T-helper 1 cell treated with Interleukin-12 subunit alpha and Interleukin-12 subunit beta and Interleukin-4 antibody, amounts not matched to agents 30 ng/mL and 1 ng/mL, for 36 hours (primary cell): ENCODE measurements at regions not wholly inside any gene's neighbourhood (a gene's known extent, or its start where the extent isn't known, plus 50 kb on each side); places are given as distances from the start of the nearest gene placed in this dataset.
"Not testable (repeated sequence)": the region's sequence is repeated elsewhere in the genome, so short reads cannot be mapped to it uniquely, and the experiment has no call there.

ENCODE experiments used
- intact Hi-C: fragments of 100-400 bp; cut with micrococcal nuclease; formaldehyde crosslinking; loops from one replicate; pipeline ENCODE4 v1.15.1; 2024

GRCh38 chrY:10958122-10958521 is 1430.4 kb downstream of the TSPY10 start:
- intact Hi-C loops: not testable (repeated sequence)

GRCh38 chrY:10973422-10973821 is 1445.7 kb downstream of the TSPY10 start:
- intact Hi-C loops: no loop called here

- intact Hi-C loops: loop anchor here (10.0 kb wide), 1 partner anchor 308 kb away; no protein-coding TSS in a partner anchor
Observed at GRCh38 chrY:10986655-10987054, 1459.0 kb downstream of the TSPY10 start.

- intact Hi-C loops: loop anchor here (10.0 kb wide), 1 partner anchor 307 kb away; no protein-coding TSS in a partner anchor
Observed at GRCh38 chrY:10987626-10988025, 1459.9 kb downstream of the TSPY10 start.

GRCh38 chrY:10993955-10994354 is 1466.3 kb downstream of the TSPY10 start:
- intact Hi-C loops: no loop called here

GRCh38 chrY:10999715-11000114 is 1472.0 kb downstream of the TSPY10 start:
- intact Hi-C loops: not testable (repeated sequence)

- intact Hi-C loops: not testable (repeated sequence)
Observed at GRCh38 chrY:11014229-11014628, 1486.5 kb downstream of the TSPY10 start.

- intact Hi-C loops: no loop called here
Observed at GRCh38 chrY:11022734-11023133, 1495.1 kb downstream of the TSPY10 start.

GRCh38 chrY:11044234-11044883 is 1516.7 kb downstream of the TSPY10 start:
- intact Hi-C loops: no loop called here

- intact Hi-C loops: no loop called here
Observed at GRCh38 chrY:11063486-11063885, 1535.8 kb downstream of the TSPY10 start.

- intact Hi-C loops: no loop called here
Observed at GRCh38 chrY:11063960-11064359, 1536.3 kb downstream of the TSPY10 start.

GRCh38 chrY:11064376-11064775 is 1536.7 kb downstream of the TSPY10 start:
- intact Hi-C loops: no loop called here

GRCh38 chrY:11069271-11069670 is 1541.6 kb downstream of the TSPY10 start:
- intact Hi-C loops: no loop called here

- intact Hi-C loops: no loop called here
Observed at GRCh38 chrY:11070250-11071113, 1542.8 kb downstream of the TSPY10 start.

- intact Hi-C loops: not testable (repeated sequence)
Observed at GRCh38 chrY:11085801-11086200, 1558.1 kb downstream of the TSPY10 start.

- intact Hi-C loops: not testable (repeated sequence)
Observed at GRCh38 chrY:11097498-11097897, 1569.8 kb downstream of the TSPY10 start.

- intact Hi-C loops: not testable (repeated sequence)
Observed at GRCh38 chrY:11098419-11098818, 1570.7 kb downstream of the TSPY10 start.

GRCh38 chrY:11099004-11099403 is 1571.3 kb downstream of the TSPY10 start:
- intact Hi-C loops: no loop called here

GRCh38 chrY:11100472-11100871 is 1572.8 kb downstream of the TSPY10 start:
- intact Hi-C loops: not testable (repeated sequence)

GRCh38 chrY:11102987-11103386 is 1575.3 kb downstream of the TSPY10 start:
- intact Hi-C loops: not testable (repeated sequence)

- intact Hi-C loops: not testable (repeated sequence)
Observed at GRCh38 chrY:11107127-11107918, 1579.6 kb downstream of the TSPY10 start.

GRCh38 chrY:11151724-11152123 is 1549.3 kb upstream of the USP9Y start:
- intact Hi-C loops: not testable (repeated sequence)
